Adrenal gland (tissue), 5 donors: ENCODE measurements at regions not wholly inside any gene's neighbourhood (a gene's known extent, or its start where the extent isn't known, plus 50 kb on each side); places are given as distances from the start of the nearest gene placed in this dataset.

Experiments
- POLR2A ChIP-seq, 2 donors: fragments of 450-650 bp; IDR thresholded peaks; one replicate each; pipeline ENCODE4 v1.6.1; 2017; ENCODE audit warnings: antibody characterized with exemption in 2 of 2, mild to moderate bottlenecking in 2 of 2, moderate library complexity in 1 of 2
- TF ChIP-seq, protein P1 (sequence below), 6 experiments: fragments of 450-650 bp in 4 of 6; fragments of 200-600 bp in 2 of 6; sonication (generic) in 1 of 6; IDR thresholded peaks; 1 replicate in 5 of 6; 2 replicates in 1 of 6; pipeline versions ENCODE4 v1.5.1 to v1.8.0; 2016 to 2021; ENCODE audit warnings: antibody characterized with exemption in 6 of 6, mild to moderate bottlenecking in 2 of 6, moderate library complexity in 1 of 6
- donor health status: DM: no; HTN: no; CAD: no.

DNA sequence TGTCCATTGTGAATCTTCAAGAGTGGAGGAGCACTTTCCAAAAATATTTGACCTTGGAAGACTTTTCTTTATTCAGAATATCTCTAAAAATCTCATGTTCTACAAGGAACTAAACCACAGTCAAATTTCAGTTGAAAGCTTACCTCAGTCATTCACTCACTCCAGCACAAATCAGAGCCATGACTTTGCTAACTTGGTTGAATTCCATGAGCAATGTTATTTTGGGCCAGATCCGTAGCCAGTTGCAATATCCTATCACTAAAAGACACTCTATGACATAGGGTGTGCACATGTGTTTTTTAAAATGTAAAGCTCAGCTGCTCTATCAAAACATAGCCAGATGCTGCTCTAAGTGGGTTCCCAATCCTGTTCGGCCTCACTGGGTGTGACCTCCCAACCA, 156.1 kb upstream of the ANKRD55 start:
- TF ChIP-seq, protein P1, sequence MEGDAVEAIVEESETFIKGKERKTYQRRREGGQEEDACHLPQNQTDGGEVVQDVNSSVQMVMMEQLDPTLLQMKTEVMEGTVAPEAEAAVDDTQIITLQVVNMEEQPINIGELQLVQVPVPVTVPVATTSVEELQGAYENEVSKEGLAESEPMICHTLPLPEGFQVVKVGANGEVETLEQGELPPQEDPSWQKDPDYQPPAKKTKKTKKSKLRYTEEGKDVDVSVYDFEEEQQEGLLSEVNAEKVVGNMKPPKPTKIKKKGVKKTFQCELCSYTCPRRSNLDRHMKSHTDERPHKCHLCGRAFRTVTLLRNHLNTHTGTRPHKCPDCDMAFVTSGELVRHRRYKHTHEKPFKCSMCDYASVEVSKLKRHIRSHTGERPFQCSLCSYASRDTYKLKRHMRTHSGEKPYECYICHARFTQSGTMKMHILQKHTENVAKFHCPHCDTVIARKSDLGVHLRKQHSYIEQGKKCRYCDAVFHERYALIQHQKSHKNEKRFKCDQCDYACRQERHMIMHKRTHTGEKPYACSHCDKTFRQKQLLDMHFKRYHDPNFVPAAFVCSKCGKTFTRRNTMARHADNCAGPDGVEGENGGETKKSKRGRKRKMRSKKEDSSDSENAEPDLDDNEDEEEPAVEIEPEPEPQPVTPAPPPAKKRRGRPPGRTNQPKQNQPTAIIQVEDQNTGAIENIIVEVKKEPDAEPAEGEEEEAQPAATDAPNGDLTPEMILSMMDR (IDR thresholded peaks at IDR 0.05), result no peak
- TF ChIP-seq POLR2A (IDR thresholded peaks at IDR 0.05), result no peak
